ENCODE measurements at regions not wholly inside any gene's neighbourhood (a gene's known extent, or its start where the extent isn't known, plus 50 kb on each side); places are given as distances from the start of the nearest gene placed in this dataset.

DNA sequence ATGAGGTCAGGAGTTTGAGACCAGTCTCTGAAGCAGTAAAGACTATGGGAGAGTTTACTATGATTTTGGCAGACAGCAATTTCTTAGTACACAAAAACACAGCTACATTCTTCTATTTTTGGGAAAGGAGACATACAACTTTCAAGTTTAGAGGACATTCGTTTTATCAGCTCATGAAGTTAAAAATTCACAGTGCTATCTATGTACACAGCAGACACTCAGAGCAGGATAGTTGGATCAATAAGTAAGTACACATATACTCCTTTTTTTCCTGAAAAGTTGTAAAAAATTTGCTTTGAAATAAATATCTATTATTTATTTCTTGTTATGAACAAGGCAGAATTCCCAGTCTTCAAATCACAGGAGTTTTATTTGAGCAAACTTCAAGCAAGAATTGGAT, 159.7 kb downstream of the SERPINI1 start:
- in situ Hi-C loops (cut with HindIII; ENCODE audit: low pct_ligation_motif_present, low sequenced_read_pairs), result no loop called here
- no peak overlapping the region for H3K27ac ChIP-seq
- no peak overlapping the region for H3K4me3 ChIP-seq (ENCODE audit: low read depth, low read length)
- TF ChIP-seq, protein P1, sequence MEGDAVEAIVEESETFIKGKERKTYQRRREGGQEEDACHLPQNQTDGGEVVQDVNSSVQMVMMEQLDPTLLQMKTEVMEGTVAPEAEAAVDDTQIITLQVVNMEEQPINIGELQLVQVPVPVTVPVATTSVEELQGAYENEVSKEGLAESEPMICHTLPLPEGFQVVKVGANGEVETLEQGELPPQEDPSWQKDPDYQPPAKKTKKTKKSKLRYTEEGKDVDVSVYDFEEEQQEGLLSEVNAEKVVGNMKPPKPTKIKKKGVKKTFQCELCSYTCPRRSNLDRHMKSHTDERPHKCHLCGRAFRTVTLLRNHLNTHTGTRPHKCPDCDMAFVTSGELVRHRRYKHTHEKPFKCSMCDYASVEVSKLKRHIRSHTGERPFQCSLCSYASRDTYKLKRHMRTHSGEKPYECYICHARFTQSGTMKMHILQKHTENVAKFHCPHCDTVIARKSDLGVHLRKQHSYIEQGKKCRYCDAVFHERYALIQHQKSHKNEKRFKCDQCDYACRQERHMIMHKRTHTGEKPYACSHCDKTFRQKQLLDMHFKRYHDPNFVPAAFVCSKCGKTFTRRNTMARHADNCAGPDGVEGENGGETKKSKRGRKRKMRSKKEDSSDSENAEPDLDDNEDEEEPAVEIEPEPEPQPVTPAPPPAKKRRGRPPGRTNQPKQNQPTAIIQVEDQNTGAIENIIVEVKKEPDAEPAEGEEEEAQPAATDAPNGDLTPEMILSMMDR (IDR thresholded peaks at IDR 0.05; ENCODE audit: low read depth, low read length, missing control alignments), result no peak
- no peaks in the 10 kb centered on the region for H3K27me3 ChIP-seq (replicated peaks)
- no peak for DNase-seq
- H3K36me3 ChIP-seq (replicated peaks), result no peaks in the 10 kb centered on the region

DNA sequence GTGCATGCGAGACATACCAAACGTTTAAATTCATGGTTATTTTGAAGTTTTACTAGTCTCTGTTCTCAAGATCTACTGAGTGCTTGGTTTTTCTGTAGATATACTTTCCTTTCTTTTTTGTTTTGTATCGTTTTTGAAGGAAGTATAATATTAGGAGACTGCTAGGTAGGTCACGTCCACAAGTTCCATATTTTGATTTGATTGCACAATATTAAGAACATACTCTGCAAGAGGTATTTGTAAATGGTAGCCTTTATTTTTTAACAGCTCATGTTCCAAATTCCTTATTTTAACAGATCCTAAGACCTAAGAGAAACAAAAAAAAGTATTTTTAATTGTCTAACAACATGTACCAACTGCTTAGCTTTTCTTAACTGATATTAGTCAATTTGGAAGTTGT, 156.7 kb downstream of the SERPINI1 start:
- TF ChIP-seq, protein P1 (IDR thresholded peaks at IDR 0.05; ENCODE audit: low read depth, low read length, missing control alignments), result no peak
- H3K36me3 ChIP-seq (replicated peaks), result no peaks in the 10 kb centered on the region
- no peak for DNase-seq
- H3K27me3 ChIP-seq (replicated peaks), result no peaks in the 10 kb centered on the region
- H3K4me3 ChIP-seq (ENCODE audit: low read depth, low read length), result no peak overlapping the region
- in situ Hi-C loops (cut with HindIII; ENCODE audit: low pct_ligation_motif_present, low sequenced_read_pairs), result no loop called here
- no peak overlapping the region for H3K27ac ChIP-seq

DNA sequence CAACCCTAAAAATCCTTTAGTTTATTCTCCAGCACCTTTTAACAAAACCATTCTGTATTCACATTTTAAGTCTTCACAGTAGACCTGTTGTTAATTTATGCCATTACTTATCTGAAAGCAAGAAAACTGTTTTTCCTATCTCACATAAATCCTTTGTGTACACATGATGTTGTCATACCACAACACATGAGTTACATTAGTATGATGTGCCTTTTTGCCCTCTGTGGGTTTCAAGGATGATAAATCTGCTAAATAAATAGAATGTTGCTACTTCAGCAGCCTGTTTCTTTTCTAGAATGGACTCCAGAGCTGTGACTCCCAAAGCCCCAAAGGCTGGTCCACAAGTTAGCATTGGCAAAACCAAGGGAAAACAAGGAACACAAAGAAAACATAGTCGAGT, 151.6 kb downstream of the SERPINI1 start:
- no peak overlapping the region for H3K4me3 ChIP-seq (ENCODE audit: low read depth, low read length)
- no peak overlapping the region for H3K27ac ChIP-seq
- peak; percentile 35 for DNase-seq
- in situ Hi-C loops (cut with HindIII; ENCODE audit: low pct_ligation_motif_present, low sequenced_read_pairs), result no loop called here
- H3K27me3 ChIP-seq (replicated peaks), result no peaks in the 10 kb centered on the region
- TF ChIP-seq, protein P1 (IDR thresholded peaks at IDR 0.05; ENCODE audit: low read depth, low read length, missing control alignments), result no peak
- H3K36me3 ChIP-seq (replicated peaks), result no peaks in the 10 kb centered on the region

DNA sequence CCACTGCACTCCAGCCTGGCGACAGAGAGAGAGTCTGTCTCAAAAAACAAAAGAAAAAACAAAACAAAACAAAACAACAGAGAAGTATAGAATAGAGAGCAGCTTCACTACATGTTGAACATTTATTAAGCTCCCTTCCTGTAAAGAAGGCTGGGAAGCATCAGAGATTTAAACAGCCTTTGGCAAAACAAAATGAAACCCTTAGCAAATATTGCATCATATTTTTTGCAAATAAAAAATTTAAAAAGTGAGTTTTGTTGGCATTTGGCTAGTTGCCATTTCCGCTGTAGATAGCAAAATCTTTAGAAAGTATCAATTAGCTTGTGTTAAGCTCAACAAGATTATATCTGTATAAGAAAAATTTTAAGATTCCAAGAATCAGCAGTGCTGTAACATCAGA, 151.2 kb downstream of the SERPINI1 start:
- TF ChIP-seq, protein P1 (IDR thresholded peaks at IDR 0.05; ENCODE audit: low read depth, low read length, missing control alignments), result no peak
- no peaks in the 10 kb centered on the region for H3K36me3 ChIP-seq (replicated peaks)
- H3K27ac ChIP-seq, result no peak overlapping the region
- no peak for DNase-seq
- H3K4me3 ChIP-seq (ENCODE audit: low read depth, low read length), result no peak overlapping the region
- H3K27me3 ChIP-seq (replicated peaks), result no peaks in the 10 kb centered on the region
- in situ Hi-C loops (cut with HindIII; ENCODE audit: low pct_ligation_motif_present, low sequenced_read_pairs), result no loop called here

DNA sequence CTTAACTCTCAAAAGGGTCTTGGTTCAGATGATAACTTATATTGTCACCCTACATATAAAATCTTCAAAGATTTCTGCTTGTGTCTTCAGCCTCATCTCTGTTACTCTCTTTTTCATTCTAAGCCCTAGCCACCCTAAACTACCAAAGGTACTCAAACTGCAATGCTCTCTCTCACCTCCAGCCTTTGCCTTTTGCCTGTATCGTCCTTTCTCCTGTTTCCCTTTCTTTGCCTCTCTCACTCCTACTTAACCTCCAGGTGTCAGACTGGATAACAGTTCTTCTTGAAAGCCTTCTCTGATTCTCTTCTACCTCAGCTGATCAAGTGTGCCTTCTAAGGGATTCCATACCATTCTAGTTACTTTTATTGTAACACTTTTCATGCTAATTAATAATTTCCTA, 149.8 kb downstream of the SERPINI1 start:
- no peaks in the 10 kb centered on the region for H3K36me3 ChIP-seq (replicated peaks)

DNA sequence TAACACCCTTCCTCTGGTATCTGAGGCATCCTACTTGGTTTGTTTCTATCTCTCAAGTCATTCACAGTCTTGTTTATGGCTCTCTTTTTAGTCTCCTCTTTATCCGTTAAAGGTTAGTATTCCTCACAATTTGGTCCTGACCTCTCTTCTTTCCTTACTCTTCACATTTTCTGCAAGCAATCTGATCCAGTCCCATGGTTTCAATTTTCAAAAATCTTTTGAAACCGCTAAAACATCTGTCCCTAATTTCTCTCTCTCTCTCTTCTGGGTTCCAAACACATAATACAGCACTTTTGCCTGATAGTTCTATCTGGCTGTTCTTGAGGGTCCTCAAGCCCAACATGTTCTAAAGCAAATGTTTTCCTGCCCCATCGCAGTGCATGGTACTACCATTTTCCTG, 149.0 kb downstream of the SERPINI1 start:
- DNase-seq, result no peak
- no peak overlapping the region for H3K27ac ChIP-seq
- H3K27me3 ChIP-seq (replicated peaks), result no peaks in the 10 kb centered on the region
- H3K4me3 ChIP-seq (ENCODE audit: low read depth, low read length), result no peak overlapping the region
- TF ChIP-seq, protein P1 (IDR thresholded peaks at IDR 0.05; ENCODE audit: low read depth, low read length, missing control alignments), result no peak
- in situ Hi-C loops (cut with HindIII; ENCODE audit: low pct_ligation_motif_present, low sequenced_read_pairs), result no loop called here
- no peaks in the 10 kb centered on the region for H3K36me3 ChIP-seq (replicated peaks)

More for the DNA sequence above, 149.8 kb downstream of the SERPINI1 start:
- TF ChIP-seq, protein P1 (IDR thresholded peaks at IDR 0.05; ENCODE audit: low read depth, low read length, missing control alignments), result no peak
- no peak overlapping the region for H3K27ac ChIP-seq
- no peak overlapping the region for H3K4me3 ChIP-seq (ENCODE audit: low read depth, low read length)
- in situ Hi-C loops (cut with HindIII; ENCODE audit: low pct_ligation_motif_present, low sequenced_read_pairs), result no loop called here
- no peak for DNase-seq
- H3K27me3 ChIP-seq (replicated peaks), result no peaks in the 10 kb centered on the region
